NCI-H748 (cell line): ENCODE measurements at regions not wholly inside any gene's neighbourhood (a gene's known extent, or its start where the extent isn't known, plus 50 kb on each side); places are given as distances from the start of the nearest gene placed in this dataset.
A peak's percentile ranks its signal among the peaks of the same experiment; 100 is the strongest.
"Not testable (repeated sequence)": the region's sequence is repeated elsewhere in the genome, so short reads cannot be mapped to it uniquely, and the experiment has no call there.

Experiments
- DNase-seq: peaks from one replicate; lab custom pipeline; 2025; ENCODE audit not compliant: unreplicated experiment; lab: John Stamatoyannopoulos, UW

DNA sequence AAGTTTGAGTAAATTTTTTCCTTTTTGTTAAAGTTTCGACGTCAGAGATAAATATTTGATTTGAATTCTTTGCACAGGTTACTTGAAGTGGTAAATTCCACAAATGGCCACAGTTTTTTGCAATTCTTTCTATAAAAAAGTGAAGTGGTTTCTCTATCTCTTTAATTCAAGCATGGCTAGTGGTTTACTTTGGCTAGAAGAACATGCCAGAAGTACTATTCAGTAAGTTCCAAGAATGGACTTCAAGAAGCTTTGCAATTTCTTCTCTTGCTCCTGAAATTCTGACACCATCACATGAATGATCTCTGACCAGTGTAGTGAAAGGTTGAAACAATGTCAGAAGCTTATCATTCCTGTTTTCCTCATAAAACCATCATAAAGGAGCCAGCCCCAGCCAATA lies 55.7 kb upstream of the RNPC3 start:
- no peak for DNase-seq

DNA sequence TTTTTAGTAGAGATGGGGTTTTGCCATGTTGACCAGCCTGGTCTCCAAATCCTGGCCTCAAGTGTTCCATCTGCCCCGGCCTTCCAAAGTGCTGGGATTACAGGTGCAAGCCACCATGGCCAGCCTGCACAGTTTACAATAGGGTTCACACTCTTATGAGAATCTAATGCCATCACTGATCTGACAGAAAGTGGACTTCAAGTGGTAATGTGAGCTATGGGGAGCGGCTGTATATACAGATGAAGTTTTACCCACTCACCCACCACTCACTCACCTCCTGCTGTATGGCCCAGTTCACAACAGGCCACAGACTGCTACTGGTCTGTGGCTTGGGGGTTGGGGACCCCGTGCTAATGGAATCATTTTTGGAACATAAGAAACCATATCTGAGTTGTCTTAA lies 58.4 kb upstream of the RNPC3 start:
- no peak for DNase-seq

DNA sequence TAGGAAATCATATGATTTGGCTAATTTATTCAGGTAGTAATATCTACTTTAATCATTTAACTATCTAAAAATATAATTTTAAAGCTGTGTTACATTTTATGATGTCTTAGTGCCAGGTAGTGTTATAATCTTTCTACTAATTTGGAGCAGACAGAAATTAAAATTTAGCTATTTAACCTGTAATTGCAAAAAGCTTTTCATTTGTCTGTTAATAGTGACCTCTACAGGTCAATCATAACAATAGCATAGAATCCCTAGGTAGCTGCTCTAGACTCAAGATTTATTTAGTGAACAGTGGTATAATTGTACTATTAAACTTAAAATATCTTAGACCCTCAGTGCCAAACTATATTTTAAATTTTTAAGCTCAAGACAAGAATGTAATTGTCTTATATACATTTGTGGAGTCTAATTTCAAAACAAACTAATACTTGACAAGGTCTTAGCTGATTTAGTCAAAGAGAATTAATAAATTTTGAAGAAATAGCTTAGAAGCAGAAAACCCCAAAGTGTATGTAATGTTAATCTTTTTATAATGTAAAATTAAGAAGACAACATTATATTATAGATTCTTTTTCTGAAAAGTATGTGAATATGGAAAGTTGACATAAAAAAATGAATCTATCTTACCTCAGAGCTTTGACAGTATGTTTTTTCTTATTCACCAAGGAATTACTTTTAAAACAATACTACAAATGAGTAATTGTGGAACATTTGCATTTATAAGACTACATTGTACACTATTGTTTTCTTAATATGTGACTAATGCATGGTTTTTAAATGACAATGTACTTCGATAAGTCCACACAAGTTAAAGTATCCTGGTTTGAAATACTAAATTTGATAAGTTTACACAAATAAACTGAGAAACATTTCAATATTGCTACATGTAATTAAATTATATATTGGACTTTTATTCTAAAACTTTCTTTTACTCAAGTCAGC lies 64.1 kb upstream of the RNPC3 start:
- peak; percentile 27 for DNase-seq

DNA sequence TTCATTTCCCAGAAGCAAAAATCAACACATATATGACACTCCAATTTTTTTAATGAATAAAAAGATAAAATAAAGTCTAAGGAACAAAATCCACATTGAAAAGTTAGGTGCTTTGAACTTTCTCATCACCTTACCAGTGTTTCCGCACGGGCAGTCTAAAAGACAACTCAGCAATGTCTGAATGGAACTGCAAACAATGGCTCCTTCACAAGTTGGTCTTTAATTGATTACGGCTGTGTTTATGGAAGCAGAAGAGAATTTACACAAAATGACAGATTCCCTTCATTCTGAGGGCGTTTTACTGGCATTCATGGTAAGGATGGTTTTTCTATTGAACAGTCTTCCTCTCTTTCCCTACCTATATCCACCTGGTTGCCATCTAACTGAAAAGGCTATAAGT lies 65.0 kb upstream of the RNPC3 start:
- DNase-seq = no peak

DNA sequence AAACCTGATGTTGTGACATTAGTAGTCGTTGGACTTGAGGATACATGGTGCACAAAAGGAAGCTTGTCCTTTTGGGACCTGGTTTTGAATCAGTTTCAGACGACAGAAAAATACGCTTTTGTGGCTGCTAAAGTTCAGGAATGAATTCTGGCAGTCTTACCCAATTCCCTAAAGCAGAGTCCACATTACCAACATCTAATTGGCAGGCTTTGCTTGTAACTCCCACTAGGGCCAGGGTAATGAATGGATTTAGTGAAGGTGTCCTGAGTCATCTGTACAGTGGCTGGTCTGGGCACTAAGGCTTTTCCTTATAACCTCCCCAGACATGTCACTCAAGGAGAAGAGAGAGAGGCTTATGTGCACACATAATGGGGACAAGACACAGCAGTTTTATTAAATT lies 66.2 kb upstream of the RNPC3 start:
- no peak for DNase-seq

DNA sequence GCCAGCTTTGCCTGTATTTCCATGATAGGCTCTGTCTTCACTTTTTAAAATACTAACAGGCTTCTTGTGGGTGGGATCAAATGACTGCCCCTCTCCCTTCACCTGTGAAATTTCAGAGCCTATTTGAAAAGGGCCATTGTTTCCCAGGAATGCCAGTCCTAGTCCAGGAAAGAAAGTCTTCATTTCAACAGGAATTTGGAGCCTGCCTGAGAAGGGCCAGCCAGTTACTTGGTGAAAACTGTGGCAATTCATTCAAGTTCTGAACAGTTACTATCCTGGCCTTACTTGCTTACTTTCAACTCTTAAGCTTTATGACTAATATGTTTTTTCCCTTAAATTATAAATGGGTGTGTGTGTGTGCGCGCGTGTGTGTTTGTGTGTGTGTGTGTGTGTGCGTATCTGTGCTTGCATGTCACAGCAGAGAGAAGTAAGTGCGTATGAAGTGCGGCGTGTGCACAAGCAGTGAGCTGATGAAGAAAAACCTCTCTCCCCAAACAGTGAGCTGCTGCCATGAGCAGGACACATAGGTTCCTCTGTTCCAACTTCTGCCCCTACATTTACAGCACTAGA lies 67.5 kb upstream of the RNPC3 start:
- DNase-seq = no peak

DNA sequence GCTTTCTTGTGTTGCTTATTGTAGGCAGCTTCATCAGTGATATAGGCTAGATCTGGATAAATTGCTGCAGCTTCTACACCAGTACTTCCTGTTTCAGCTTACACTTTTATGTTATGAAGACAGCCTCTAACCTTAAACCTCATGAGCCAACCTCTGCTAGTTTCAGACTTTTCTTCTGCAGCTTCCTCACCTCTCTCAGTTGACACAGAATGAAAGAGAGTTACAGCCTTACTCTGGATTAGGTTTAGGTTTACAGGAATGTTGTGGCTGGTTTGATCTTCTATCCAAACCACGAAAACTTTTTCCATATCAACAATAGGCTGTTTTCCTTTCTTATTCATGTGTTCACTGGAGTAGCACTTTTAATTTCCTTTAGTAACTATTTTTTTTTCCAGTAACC lies 76.9 kb upstream of the RNPC3 start:
- no peak for DNase-seq

DNA sequence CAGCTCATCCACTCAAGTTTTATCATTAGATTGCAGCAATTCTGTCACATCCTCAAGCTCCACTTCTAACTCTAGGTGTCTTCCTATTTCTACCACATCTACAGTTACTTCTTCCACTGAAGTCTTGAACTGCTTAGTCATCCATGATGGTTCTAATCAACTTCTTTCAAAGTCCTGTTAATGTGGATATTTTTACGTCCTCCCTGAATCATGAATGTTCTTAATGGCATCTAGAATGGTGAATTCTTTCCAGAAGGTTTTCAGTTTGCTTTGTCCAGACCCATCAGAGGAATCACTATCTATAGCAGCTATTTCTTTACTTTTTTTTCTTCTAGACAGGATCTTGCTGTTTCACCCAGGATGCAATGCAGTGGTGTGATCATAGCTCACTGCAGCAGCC lies 78.0 kb upstream of the RNPC3 start:
- DNase-seq = no peak

DNA sequence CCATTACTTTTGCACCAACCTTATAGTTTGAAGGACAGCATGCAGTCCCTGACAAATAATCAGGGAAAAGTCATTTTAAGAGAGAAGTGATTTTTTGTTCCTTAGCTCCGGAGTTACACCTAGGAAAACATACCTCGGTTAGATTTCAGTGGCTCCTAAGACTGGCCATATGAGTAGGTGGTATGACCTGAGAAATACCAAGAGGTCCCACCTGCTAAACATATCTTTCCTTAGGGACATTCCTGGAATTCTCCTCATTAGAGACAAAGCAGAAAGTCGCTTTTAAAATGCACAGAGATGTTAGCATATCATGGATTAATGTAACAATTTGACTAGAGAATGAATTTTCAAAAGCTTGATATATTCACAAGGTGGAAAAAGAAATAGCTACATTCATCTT lies 84.2 kb upstream of the RNPC3 start:
- DNase-seq = no peak

DNA sequence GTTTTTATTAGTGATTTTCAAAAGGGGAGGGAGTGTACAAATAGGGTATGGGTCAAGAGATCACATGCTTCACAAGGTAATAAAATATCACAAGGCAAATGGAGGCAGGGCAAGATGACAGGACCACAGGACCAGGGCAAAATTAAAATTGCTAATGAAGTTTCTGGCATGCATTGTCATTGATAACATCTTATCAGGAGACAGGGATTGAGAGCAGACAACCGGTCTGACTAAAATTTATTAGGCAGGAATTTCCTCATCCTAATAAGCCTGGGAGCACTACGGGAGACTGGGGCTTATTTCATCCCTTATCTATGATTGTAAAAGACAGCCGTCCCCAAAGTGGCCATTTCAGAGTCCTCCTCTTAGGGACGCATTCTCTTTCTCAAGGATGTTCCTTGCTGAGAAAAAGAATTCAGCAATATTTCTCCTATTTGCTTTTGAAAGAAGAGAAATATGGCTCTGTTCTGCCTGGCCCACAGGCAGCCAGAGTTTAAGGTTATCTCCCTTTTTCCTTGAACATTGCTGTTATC lies 88.9 kb upstream of the RNPC3 start:
- not testable (repeated sequence) for DNase-seq

DNA sequence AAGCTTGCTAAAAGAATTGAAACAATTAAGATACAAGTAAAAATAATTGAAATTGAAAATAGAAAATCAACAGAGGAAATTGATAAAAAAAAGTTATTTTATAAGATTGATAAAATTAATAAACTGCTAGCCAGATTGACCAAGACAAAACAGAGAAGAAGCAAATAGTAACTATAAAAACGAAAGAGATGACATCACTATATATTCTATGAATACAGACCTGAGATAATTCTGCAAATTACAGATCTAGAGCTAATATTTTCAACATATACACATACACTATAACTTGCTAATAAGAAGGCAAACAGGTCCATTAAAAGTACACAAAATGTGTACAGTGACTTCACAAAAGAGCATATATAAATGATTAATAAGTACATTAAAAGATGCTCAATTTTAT lies 90.1 kb upstream of the RNPC3 start:
- no peak for DNase-seq

DNA sequence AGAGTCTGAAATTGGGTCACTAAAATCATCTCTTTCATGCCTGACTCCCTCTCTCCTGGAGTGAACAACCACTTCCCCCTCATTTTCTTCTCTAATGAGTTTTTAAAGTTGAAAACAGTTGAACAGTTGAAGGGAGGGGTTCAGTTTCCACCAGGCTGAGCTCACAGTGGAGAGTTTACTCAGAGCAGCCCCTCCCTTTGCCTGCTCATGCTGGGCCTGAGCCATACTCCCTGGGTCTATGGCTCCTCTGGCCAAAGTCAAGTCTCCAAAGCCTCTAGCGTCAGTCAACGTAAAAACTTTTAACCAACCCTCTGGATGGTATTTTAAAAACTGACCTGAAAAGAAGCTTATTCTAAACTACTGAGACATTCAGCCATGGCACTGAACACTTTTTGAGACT lies 100.8 kb upstream of the RNPC3 start:
- no peak for DNase-seq

DNA sequence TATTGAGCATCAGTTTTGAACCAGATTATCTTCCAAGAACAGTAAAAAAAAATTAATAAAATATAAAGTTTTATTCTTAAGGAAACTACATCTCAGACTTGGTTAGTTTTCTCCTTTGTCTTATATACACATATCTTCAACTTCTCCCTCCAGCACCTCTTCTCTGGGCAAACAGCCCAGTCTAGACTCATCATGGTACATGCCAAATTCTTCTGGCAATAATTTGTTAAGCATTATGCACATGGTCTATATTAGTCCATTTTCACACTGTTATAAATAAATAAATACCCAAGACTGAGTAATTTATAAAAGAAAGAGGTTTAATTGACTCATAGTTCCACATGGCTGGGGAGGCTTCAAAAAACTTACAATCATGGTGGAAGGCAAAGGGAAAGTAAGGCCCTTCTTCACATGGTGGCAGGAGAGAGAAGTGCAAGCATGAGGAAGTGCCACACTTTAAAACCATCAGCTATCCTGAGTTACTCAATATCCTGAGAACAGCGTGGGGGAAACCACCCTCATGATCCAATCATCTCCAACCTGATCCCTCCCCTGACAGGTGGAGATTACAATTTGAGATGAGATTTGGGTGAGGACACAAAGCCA lies 108.7 kb upstream of the RNPC3 start:
- DNase-seq = no peak

DNA sequence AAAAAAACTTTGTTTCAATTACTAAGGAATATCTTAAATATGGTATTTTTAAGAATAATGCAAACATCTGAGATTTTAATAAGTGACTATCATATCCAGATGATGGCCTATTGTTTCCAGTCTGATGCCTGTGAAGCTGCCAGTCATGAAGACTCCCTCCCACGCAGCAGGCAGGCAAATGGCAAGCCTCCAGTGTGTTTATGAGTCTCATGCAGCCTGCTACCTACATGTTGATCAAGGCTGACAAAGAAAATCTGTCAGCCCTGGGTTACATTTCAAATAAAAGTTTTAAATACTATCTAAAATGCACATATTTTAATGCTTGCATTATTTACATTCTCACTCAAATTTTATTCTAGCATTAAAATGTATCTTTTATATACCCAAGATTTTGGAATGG lies 137.6 kb upstream of the RNPC3 start:
- no peak for DNase-seq

DNA sequence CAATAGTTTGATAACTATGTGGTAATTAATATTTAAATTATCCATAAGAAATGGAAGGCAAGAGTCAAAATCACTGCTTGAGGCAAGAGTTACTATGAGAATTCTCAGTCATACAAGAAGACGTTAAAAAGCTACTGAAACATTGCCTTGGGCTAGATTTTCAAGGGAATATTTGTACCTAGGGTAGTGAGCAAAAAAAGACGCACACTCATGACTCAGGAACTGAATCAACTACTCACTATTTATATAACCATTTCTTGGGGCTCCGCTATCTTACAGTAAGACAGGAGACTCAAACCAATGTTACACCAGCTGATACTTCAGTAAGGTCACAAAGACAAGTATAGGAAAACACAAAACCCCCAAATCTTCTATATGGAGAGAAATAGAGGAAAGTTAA lies 151.5 kb upstream of the RNPC3 start:
- DNase-seq = no peak

DNA sequence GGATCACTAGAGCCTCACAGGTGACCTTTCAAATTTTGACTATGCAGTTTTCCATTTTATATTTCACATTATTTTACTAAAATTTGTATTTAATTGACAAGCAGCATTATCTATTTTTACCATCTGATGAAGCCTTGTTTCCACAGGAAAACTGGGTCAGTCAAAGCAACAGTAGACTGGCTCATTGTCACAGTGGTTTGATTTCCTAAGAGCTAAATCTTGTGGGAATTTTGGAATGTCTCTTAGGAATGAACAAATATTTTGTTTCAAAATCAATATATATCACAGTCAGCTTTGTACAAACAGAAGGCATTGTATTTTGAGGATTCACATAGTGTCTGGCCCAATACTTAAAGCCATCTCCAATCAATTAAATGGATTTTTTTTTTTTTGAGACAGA lies 152.6 kb upstream of the RNPC3 start:
- DNase-seq = no peak

DNA sequence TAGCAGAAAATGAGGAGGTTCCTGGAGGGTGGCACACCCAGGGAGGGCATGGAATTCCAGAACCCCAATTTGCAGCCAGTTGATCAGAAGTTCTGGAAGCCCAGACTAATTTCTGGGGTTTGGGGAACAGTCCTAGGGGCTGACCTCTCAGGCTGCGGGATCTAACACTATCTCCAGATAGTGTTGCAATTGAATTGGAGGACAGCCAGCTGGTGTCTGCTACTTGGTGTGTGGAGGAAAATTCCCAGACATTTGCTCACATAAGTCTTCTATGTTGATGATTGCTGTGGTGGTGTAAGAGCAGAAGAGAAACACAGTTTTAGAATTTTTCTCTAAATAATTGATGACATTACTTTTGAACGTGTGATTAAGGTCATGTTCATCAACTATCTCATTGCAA lies 154.3 kb upstream of the RNPC3 start:
- no peak for DNase-seq

DNA sequence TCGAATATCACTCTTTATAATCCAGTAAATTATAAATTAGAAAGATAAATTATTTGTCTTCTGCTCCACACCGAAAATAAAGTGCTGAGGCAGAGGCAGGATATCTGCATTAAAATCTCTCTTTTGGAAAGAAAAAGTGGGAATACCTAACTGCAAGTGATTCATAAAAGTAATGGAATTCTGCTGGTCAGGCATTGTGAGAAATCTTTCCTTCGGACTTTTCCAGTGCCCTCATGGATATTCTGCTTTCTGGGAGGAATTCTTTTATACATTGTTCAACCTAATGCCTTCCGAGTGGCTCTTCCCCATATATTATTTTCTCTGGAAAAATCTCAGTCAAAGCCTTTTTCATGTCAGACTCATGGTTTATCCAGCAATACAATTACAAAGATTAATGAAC lies 158.3 kb upstream of the RNPC3 start:
- DNase-seq = no peak

DNA sequence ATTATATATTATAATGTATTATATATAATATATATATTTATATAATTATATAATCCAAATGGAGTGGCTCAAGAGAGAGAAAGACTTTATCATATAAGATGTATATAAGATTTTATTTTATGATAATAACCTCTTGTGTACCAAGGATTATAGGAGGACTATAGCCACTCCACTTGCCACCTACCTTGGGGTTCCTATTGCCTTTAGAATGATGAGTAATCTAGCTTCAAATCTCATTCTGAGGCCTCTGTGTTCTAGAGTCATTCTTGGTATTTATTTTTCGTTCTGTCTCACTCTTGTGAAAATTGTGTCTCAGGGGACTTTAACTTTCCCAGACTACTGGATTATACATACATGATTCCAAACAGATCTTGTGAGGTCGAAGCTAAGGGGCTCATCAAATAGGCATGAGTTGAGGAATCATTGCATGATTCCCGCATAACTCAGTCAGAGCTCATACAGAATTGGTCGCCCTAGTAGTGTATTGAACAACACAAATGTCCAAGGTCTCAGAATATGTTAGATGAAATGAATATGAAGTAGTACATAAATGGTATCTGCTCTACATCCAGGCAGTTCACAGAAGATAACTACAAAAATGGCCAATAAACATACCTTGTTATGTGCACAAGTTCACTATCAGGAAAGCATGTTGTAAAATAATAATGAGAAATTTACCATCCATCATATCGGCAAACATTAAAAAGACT lies 159.5 kb upstream of the RNPC3 start:
- DNase-seq = no peak

DNA sequence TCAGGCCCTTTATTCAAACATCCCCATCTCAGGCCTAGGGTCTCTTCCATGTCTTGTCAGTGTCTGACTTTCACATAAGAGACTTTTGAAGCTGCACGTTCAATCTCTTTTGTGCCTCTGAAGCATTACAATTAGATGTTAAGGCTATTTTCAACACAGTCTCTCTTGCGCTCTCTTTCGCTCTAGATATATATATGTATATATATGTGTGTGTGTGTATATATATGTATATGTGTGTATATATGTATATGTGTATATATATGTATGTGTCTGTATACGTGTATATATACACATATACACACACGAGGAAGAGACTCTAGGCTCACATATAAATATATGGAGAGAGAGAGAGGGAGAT lies 162.5 kb upstream of the RNPC3 start:
- no peak for DNase-seq

DNA sequence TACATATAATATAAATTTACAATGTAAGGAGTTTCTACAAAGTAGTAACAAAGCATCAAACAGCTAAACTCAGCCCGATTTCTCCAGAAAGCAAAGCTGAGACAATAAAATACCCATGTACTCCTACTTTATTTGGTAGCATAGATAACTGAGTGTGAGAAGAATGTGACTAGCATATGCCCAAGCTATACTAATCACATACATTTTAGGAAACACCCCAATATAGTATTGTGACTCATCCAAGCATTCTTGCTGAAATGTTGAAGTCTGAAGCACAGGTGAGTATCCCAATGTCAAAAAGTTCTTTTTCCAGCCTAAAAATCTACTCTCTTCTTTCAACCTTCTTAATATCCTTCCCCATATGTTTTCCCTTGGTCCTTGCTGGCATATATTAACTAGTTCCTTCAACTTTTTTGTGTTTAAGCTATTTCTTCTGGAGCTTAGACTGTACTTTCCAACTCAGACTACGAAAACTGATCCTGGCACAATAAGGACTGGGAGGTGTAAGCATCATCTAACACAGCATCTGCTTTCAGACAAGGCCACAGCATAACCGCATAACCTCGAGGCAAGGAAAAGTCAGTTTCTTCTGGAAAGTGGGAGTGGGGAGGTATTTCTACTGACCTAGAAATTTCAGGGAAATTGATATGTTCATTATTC lies 163.0 kb upstream of the RNPC3 start:
- DNase-seq = no peak
